HG03575 (cell line): ENCODE measurements at regions not wholly inside any gene's neighbourhood (a gene's known extent, or its start where the extent isn't known, plus 50 kb on each side); places are given as distances from the start of the nearest gene placed in this dataset.
"Not testable (repeated sequence)": the region's sequence is repeated elsewhere in the genome, so short reads cannot be mapped to it uniquely, and the experiment has no call there.

ENCODE experiments used
- ATAC-seq: cut with Tn5 transposase; IDR thresholded peaks from one replicate; pipeline ENCODE4 v1.9.1; 2021; ENCODE audit not compliant: unreplicated experiment, insufficient number of reproducible peaks, low FRiP score; ENCODE audit errors: extremely low read depth

- no peak for ATAC-seq
Measured at GRCh38 chr6:92274588-92274987, 1144.8 kb downstream of the EPHA7 start.

GRCh38 chr6:92273694-92274093 lies 1145.7 kb downstream of the EPHA7 start:
- ATAC-seq, result no peak

- ATAC-seq, result no peak
Measured at GRCh38 chr6:92271091-92271490, 1148.3 kb downstream of the EPHA7 start.

GRCh38 chr6:92270365-92270764 lies 1149.0 kb downstream of the EPHA7 start:
- ATAC-seq, result no peak

GRCh38 chr6:92267335-92267734 lies 1152.0 kb downstream of the EPHA7 start:
- ATAC-seq, result no peak

- no peak for ATAC-seq
Measured at GRCh38 chr6:92263864-92264263, 1155.5 kb downstream of the EPHA7 start.

GRCh38 chr6:92259171-92259570 lies 1160.2 kb downstream of the EPHA7 start:
- ATAC-seq, result no peak

- no peak for ATAC-seq
Measured at GRCh38 chr6:92243315-92243714, 1176.0 kb downstream of the EPHA7 start.

- ATAC-seq, result no peak
Measured at GRCh38 chr6:92231171-92231701, 1188.1 kb downstream of the EPHA7 start.

GRCh38 chr6:92219987-92220386 lies 1199.4 kb downstream of the EPHA7 start:
- ATAC-seq, result not testable (repeated sequence)

GRCh38 chr6:92216717-92217116 lies 1202.6 kb downstream of the EPHA7 start:
- no peak for ATAC-seq

- ATAC-seq, result no peak
Measured at GRCh38 chr6:92201618-92202017, 1217.7 kb downstream of the EPHA7 start.

GRCh38 chr6:92196325-92196724 lies 1223.0 kb downstream of the EPHA7 start:
- ATAC-seq, result no peak

- ATAC-seq, result no peak
Measured at GRCh38 chr6:92195796-92196195, 1223.6 kb downstream of the EPHA7 start.

- ATAC-seq, result no peak
Measured at GRCh38 chr6:92188016-92188415, 1231.3 kb downstream of the EPHA7 start.

GRCh38 chr6:92184933-92185332 lies 1234.4 kb downstream of the EPHA7 start:
- no peak for ATAC-seq

- no peak for ATAC-seq
Measured at GRCh38 chr6:92181347-92181746, 1238.0 kb downstream of the EPHA7 start.

GRCh38 chr6:92180090-92180489 lies 1239.3 kb downstream of the EPHA7 start:
- no peak for ATAC-seq

- no peak for ATAC-seq
Measured at GRCh38 chr6:92176666-92177065, 1242.7 kb downstream of the EPHA7 start.

GRCh38 chr6:92174398-92175073 lies 1244.8 kb downstream of the EPHA7 start:
- no peak for ATAC-seq

GRCh38 chr6:92169506-92169905 lies 1249.9 kb downstream of the EPHA7 start:
- ATAC-seq, result no peak
